H1 (cell line): ENCODE measurements at regions not wholly inside any gene's neighbourhood (a gene's known extent, or its start where the extent isn't known, plus 50 kb on each side); places are given as distances from the start of the nearest gene placed in this dataset.

Source experiments
- CEBPB ChIP-seq: IDR thresholded peaks from 2 replicates; pipeline ENCODE4 v1.6.1; 2012; ENCODE audit warnings: low read depth, low read length
- EP300 ChIP-seq, 2 experiments: IDR thresholded peaks; 1 replicate in 1 of 2; 2 replicates in 1 of 2; pipeline ENCODE4 v1.6.1; 2011 to 2012; ENCODE audit warnings: low read depth in 2 of 2, low read length in 2 of 2, mild to moderate bottlenecking in 2 of 2, borderline replicate concordance in 1 of 2, inconsistent platforms in 1 of 2, moderate library complexity in 1 of 2
- POLR2A ChIP-seq, 2 experiments: IDR thresholded peaks; 1 replicate in 1 of 2; 2 replicates in 1 of 2; pipeline ENCODE4 v1.6.1; 2011; ENCODE audit warnings: low read depth in 2 of 2, low read length in 2 of 2, mild to moderate bottlenecking in 2 of 2; ENCODE audit errors: control extremely low read depth in 1 of 2
- SUZ12 ChIP-seq: fragments of 200-600 bp; sonication (generic); IDR thresholded peaks from 2 replicates; pipeline ENCODE4 v1.6.1; 2012; ENCODE audit warnings: mild to moderate bottlenecking, inconsistent platforms, low read length, moderate library complexity, mixed read lengths
- TCF12 ChIP-seq: IDR thresholded peaks from 2 replicates; pipeline ENCODE4 v1.6.1; 2011; ENCODE audit warnings: low read depth, mild to moderate bottlenecking, low read length
- TF ChIP-seq, protein P1 (sequence below): fragments of 300-600 bp; sonication (generic); IDR thresholded peaks from 2 replicates; pipeline ENCODE4 v1.7.1; 2012; ENCODE audit warnings: low read length, moderate library complexity, mild to moderate bottlenecking, inconsistent platforms; ENCODE audit not compliant: insufficient replicate concordance
- TF ChIP-seq, protein P2 (sequence below): IDR thresholded peaks from 2 replicates; pipeline ENCODE4 v1.6.1; 2011; ENCODE audit warnings: low read depth, mild to moderate bottlenecking, low read length; ENCODE audit not compliant: insufficient read depth

DNA sequence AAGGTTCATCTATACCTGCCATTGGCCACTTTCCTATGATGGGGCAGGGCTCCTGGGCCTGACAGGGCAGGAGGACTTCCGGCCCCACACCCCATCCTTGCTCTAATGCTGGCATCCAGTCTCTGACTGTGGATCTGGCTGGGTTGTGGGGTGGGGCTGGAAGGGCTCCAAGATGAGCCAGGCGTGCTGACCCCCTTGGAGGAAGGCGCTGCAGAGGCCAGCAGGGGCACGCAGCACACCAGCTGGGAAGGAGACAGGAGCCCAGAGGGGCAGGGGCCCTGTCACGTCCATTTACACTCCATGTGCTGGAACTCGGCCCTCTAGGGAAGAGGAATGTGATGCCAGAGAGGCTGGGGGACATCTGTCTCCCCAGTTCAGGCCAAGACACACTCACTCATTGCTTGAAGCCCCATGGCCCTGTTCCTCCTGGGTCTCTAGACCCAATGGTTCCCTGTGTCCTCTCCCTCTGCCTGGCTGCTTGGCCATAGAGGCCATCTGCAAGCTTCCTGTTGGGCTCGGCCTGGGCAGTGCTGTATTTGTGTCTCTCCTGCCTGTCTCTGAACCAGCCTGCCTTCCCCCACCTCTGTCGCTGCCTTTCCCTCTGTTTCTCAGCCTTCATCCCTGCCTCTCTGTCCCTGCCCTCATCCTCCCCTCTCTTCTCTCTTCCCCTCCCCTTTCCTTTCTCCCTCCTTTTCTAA lies 67.5 kb upstream of the NECTIN1 start (continued):
- TF ChIP-seq, protein P1, sequence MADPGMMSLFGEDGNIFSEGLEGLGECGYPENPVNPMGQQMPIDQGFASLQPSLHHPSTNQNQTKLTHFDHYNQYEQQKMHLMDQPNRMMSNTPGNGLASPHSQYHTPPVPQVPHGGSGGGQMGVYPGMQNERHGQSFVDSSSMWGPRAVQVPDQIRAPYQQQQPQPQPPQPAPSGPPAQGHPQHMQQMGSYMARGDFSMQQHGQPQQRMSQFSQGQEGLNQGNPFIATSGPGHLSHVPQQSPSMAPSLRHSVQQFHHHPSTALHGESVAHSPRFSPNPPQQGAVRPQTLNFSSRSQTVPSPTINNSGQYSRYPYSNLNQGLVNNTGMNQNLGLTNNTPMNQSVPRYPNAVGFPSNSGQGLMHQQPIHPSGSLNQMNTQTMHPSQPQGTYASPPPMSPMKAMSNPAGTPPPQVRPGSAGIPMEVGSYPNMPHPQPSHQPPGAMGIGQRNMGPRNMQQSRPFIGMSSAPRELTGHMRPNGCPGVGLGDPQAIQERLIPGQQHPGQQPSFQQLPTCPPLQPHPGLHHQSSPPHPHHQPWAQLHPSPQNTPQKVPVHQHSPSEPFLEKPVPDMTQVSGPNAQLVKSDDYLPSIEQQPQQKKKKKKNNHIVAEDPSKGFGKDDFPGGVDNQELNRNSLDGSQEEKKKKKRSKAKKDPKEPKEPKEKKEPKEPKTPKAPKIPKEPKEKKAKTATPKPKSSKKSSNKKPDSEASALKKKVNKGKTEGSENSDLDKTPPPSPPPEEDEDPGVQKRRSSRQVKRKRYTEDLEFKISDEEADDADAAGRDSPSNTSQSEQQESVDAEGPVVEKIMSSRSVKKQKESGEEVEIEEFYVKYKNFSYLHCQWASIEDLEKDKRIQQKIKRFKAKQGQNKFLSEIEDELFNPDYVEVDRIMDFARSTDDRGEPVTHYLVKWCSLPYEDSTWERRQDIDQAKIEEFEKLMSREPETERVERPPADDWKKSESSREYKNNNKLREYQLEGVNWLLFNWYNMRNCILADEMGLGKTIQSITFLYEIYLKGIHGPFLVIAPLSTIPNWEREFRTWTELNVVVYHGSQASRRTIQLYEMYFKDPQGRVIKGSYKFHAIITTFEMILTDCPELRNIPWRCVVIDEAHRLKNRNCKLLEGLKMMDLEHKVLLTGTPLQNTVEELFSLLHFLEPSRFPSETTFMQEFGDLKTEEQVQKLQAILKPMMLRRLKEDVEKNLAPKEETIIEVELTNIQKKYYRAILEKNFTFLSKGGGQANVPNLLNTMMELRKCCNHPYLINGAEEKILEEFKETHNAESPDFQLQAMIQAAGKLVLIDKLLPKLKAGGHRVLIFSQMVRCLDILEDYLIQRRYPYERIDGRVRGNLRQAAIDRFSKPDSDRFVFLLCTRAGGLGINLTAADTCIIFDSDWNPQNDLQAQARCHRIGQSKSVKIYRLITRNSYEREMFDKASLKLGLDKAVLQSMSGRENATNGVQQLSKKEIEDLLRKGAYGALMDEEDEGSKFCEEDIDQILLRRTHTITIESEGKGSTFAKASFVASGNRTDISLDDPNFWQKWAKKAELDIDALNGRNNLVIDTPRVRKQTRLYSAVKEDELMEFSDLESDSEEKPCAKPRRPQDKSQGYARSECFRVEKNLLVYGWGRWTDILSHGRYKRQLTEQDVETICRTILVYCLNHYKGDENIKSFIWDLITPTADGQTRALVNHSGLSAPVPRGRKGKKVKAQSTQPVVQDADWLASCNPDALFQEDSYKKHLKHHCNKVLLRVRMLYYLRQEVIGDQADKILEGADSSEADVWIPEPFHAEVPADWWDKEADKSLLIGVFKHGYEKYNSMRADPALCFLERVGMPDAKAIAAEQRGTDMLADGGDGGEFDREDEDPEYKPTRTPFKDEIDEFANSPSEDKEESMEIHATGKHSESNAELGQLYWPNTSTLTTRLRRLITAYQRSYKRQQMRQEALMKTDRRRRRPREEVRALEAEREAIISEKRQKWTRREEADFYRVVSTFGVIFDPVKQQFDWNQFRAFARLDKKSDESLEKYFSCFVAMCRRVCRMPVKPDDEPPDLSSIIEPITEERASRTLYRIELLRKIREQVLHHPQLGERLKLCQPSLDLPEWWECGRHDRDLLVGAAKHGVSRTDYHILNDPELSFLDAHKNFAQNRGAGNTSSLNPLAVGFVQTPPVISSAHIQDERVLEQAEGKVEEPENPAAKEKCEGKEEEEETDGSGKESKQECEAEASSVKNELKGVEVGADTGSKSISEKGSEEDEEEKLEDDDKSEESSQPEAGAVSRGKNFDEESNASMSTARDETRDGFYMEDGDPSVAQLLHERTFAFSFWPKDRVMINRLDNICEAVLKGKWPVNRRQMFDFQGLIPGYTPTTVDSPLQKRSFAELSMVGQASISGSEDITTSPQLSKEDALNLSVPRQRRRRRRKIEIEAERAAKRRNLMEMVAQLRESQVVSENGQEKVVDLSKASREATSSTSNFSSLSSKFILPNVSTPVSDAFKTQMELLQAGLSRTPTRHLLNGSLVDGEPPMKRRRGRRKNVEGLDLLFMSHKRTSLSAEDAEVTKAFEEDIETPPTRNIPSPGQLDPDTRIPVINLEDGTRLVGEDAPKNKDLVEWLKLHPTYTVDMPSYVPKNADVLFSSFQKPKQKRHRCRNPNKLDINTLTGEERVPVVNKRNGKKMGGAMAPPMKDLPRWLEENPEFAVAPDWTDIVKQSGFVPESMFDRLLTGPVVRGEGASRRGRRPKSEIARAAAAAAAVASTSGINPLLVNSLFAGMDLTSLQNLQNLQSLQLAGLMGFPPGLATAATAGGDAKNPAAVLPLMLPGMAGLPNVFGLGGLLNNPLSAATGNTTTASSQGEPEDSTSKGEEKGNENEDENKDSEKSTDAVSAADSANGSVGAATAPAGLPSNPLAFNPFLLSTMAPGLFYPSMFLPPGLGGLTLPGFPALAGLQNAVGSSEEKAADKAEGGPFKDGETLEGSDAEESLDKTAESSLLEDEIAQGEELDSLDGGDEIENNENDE = no peak
- TF ChIP-seq EP300 (IDR thresholded peaks at IDR 0.05; ENCODE audit: borderline replicate concordance in 1 of 2, low read depth in 2 of 2, low read length in 2 of 2) = no peak
- TF ChIP-seq SUZ12 = no peak
- no peak for TF ChIP-seq POLR2A (IDR thresholded peaks at IDR 0.05; ENCODE audit: control extremely low read depth in 1 of 2, low read depth in 2 of 2, low read length in 2 of 2)
- no peak for TF ChIP-seq CEBPB
- TF ChIP-seq, protein P2, sequence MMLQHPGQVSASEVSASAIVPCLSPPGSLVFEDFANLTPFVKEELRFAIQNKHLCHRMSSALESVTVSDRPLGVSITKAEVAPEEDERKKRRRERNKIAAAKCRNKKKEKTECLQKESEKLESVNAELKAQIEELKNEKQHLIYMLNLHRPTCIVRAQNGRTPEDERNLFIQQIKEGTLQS = no peak
- TF ChIP-seq TCF12 = no peak
